Keratinocyte (primary cell): ENCODE measurements at regions not wholly inside any gene's neighbourhood (a gene's known extent, or its start where the extent isn't known, plus 50 kb on each side); places are given as distances from the start of the nearest gene placed in this dataset.

Experiments used
- DNase-seq: peaks from one replicate; pipeline ENCODE4 v3.0.0-alpha.2; 2011; ENCODE audit warnings: low read depth, missing footprints, low spot score
- FAIRE-seq: peaks from 2 replicates; lab custom pipeline; 2011; peaks lifted over from hg19 to GRCh38; lab: Jason Lieb, UNC
- H2AFZ ChIP-seq: 2 replicates; pipeline ENCODE4 v1.6.0; 2012; ENCODE audit warnings: low read length, control low read depth, inconsistent platforms; ENCODE audit not compliant: control insufficient read depth
- H3K27ac ChIP-seq: 2 replicates; pipeline ENCODE4 v1.5.1; 2011; ENCODE audit warnings: low read length; ENCODE audit not compliant: control insufficient read depth, insufficient read depth
- H3K27me3 ChIP-seq: 3 replicates; pipeline ENCODE4 v1.6.0; 2011; ENCODE audit warnings: low read length; ENCODE audit not compliant: control insufficient read depth, insufficient read depth; ENCODE audit errors: extremely low read depth
- H3K36me3 ChIP-seq, 2 experiments: 2 replicates in 1 of 2; 3 replicates in 1 of 2; pipeline ENCODE4 v1.5.1; 2011; ENCODE audit warnings: low read length in 2 of 2, mild to moderate bottlenecking in 1 of 2; ENCODE audit not compliant: control insufficient read depth in 2 of 2, insufficient read depth in 2 of 2; ENCODE audit errors: extremely low read depth in 1 of 2
- H3K4me1 ChIP-seq: 3 replicates; pipeline ENCODE4 v1.5.1; 2011; ENCODE audit warnings: low read length; ENCODE audit not compliant: control insufficient read depth, insufficient read depth; ENCODE audit errors: extremely low read depth
- H3K4me2 ChIP-seq: 3 replicates; pipeline ENCODE4 v1.6.0; 2011; ENCODE audit warnings: low read depth, low read length; ENCODE audit not compliant: control insufficient read depth, insufficient read depth; ENCODE audit errors: extremely low read depth
- H3K4me3 ChIP-seq, 3 experiments: fragments of 200-600 bp in 1 of 3; sonication (generic) in 1 of 3; 2 replicates in 2 of 3; 3 replicates in 1 of 3; pipeline ENCODE4 v1.5.1; 2011 to 2016; ENCODE audit warnings: low read length in 3 of 3, mild to moderate bottlenecking in 3 of 3, control low read depth in 2 of 3, inconsistent platforms in 1 of 3, low read depth in 1 of 3, mixed read lengths in 1 of 3, mixed run types in 1 of 3, moderate library complexity in 1 of 3; ENCODE audit not compliant: control insufficient read depth in 2 of 3, insufficient read depth in 2 of 3; ENCODE audit errors: extremely low read depth in 1 of 3
- H3K79me2 ChIP-seq: 2 replicates; pipeline ENCODE4 v1.6.0; 2012; ENCODE audit warnings: low read length; ENCODE audit not compliant: control insufficient read depth, insufficient read depth
- H3K9ac ChIP-seq: 3 replicates; pipeline ENCODE4 v1.6.0; 2011; ENCODE audit warnings: low read length; ENCODE audit not compliant: control insufficient read depth, insufficient read depth; ENCODE audit errors: extremely low read depth
- H3K9me1 ChIP-seq: 3 replicates; pipeline ENCODE4 v1.6.0; 2011; ENCODE audit warnings: low read length; ENCODE audit not compliant: control insufficient read depth, insufficient read depth; ENCODE audit errors: extremely low read depth
- H3K9me3 ChIP-seq: 2 replicates; pipeline ENCODE4 v1.5.1; 2012; ENCODE audit warnings: low read depth, low read length; ENCODE audit not compliant: control insufficient read depth
- H4K20me1 ChIP-seq: 3 replicates; pipeline ENCODE4 v1.6.0; 2011; ENCODE audit warnings: low read length; ENCODE audit not compliant: control insufficient read depth, insufficient read depth; ENCODE audit errors: extremely low read depth
- EZH2 ChIP-seq: IDR thresholded peaks from one replicate; pipeline ENCODE4 v1.6.1; 2012; ENCODE audit warnings: inconsistent platforms, mild to moderate bottlenecking, low read length, moderate library complexity
- dilution Hi-C: fragments of 300-500 bp; cut with MboI; formaldehyde crosslinking; loops from one replicate; pipeline ENCODE4 v1.7.0; 2020; ENCODE audit warnings: low sequenced_read_pairs; ENCODE audit not compliant: extremely low pct_ligation_motif_present
- TF ChIP-seq, protein P1 (sequence below), 3 experiments: IDR thresholded peaks in 1 of 3; conservative IDR thresholded peaks in 1 of 3; optimal IDR thresholded peaks in 1 of 3; 2 replicates in 2 of 3; 3 replicates in 1 of 3; pipeline versions ENCODE3 to v1.5.1; 2011; ENCODE audit warnings: low read length in 3 of 3, mild to moderate bottlenecking in 3 of 3, moderate library complexity in 2 of 3, control low read depth in 1 of 3, inconsistent platforms in 1 of 3; ENCODE audit not compliant: insufficient read depth in 2 of 3; ENCODE audit errors: extremely low read depth in 1 of 3

GRCh38 chr22:49008682-49009235 lies 818.9 kb downstream of the BRD1 start:
- no peaks in the 10 kb centered on the region for H3K4me1 ChIP-seq
- no peaks in the 10 kb centered on the region for H3K9me1 ChIP-seq
- no peaks in the 10 kb centered on the region for H3K27me3 ChIP-seq
- no peak overlapping the region for H3K27ac ChIP-seq
- no peak overlapping the region for H2AFZ ChIP-seq
- H3K4me2 ChIP-seq = no peak overlapping the region
- no peak for DNase-seq
- dilution Hi-C loops = no loop called here
- H3K4me3 ChIP-seq = no peak overlapping the region
- H3K79me2 ChIP-seq = no peaks in the 10 kb centered on the region
- no peak for FAIRE-seq
- H4K20me1 ChIP-seq = no peaks in the 10 kb centered on the region
- no peaks in the 10 kb centered on the region for H3K36me3 ChIP-seq
- no peak overlapping the region for H3K9ac ChIP-seq
- TF ChIP-seq, protein P1, sequence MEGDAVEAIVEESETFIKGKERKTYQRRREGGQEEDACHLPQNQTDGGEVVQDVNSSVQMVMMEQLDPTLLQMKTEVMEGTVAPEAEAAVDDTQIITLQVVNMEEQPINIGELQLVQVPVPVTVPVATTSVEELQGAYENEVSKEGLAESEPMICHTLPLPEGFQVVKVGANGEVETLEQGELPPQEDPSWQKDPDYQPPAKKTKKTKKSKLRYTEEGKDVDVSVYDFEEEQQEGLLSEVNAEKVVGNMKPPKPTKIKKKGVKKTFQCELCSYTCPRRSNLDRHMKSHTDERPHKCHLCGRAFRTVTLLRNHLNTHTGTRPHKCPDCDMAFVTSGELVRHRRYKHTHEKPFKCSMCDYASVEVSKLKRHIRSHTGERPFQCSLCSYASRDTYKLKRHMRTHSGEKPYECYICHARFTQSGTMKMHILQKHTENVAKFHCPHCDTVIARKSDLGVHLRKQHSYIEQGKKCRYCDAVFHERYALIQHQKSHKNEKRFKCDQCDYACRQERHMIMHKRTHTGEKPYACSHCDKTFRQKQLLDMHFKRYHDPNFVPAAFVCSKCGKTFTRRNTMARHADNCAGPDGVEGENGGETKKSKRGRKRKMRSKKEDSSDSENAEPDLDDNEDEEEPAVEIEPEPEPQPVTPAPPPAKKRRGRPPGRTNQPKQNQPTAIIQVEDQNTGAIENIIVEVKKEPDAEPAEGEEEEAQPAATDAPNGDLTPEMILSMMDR (optimal IDR thresholded peaks at IDR 0.05 in 1 of 3, IDR thresholded peaks at IDR 0.05 in 1 of 3, conservative IDR thresholded peaks at IDR 0.05 in 1 of 3; ENCODE audit: extremely low read depth in 1 of 3, insufficient read depth in 2 of 3, low read length in 3 of 3) = no peak
- no peak for TF ChIP-seq EZH2
- H3K9me3 ChIP-seq = peaks cover 15% of the 10 kb centered on the region

DNA sequence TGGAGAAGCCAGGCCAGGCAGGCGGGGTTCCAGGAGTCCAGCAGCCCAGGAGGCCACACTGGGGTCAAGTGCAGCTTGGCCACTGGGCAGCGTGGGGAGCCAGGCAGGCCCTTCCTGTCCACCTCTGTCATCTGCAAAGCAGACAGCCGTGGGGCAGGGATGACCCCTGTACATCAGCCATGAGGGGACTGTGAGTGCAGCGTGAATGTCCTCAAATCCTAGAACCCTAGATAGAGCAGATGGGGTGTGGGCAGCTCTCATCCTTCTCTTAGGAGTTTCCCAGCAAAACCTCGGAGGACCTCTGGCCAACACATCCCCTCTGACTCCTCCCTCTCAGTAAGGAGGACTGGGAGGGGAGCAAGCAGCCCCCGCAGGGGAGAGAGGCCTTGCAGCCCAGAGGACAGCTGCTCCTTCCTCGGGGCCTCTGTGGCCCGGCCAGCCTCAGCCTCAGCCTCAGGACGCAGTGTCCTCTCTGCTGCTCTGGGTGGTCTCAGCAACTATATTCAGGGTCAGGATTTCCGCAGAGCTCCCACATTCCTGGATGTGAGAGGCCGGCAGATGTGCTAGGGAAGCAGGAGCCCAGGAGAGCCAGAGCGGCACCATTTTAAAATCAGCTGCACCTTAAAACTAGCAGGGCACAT lies 820.5 kb downstream of the BRD1 start:
- TF ChIP-seq EZH2 = no peak
- Histone ChIP-seq H2AFZ (no peak overlapping the region), H3K9ac (no peak overlapping the region), H3K4me2 (no peak overlapping the region), H3K4me1 (no peaks in the 10 kb centered on the region), H3K9me1 (no peaks in the 10 kb centered on the region), H3K27me3 (no peaks in the 10 kb centered on the region), H3K27ac (no peak overlapping the region), H3K4me3 (no peak overlapping the region), H4K20me1 (no peaks in the 10 kb centered on the region), H3K79me2 (no peaks in the 10 kb centered on the region), H3K36me3 (no peaks in the 10 kb centered on the region), H3K9me3 (peaks cover 14% of the 10 kb centered on the region)
- dilution Hi-C loops = no loop called here
- no peak for FAIRE-seq
- DNase-seq = no peak
